GM23338 (cell line): ENCODE measurements at regions not wholly inside any gene's neighbourhood (a gene's known extent, or its start where the extent isn't known, plus 50 kb on each side); places are given as distances from the start of the nearest gene placed in this dataset.

Experiments used
- ATAC-seq: fragments of 200-7000 bp; cut with Tn5 transposase; 3 replicates; pipeline ENCODE4 v1.9.1; 2020
- DNase-seq: peaks from one replicate; pipeline ENCODE4 v3.0.0-alpha.2; 2015; ENCODE audit warnings: low spot score
- H2AFZ ChIP-seq: fragments of 200-600 bp; sonication (generic); 2 replicates; pipeline ENCODE4 v1.8.0; 2016; ENCODE audit warnings: antibody characterized with exemption, mild to moderate bottlenecking, moderate library complexity
- H3F3A ChIP-seq: fragments of 200-600 bp; sonication (generic); replicated peaks from 2 replicates; pipeline ENCODE4 v1.8.0; 2017; ENCODE audit warnings: antibody characterized with exemption, mixed run types, low read depth
- H3K27ac ChIP-seq: fragments of 200-600 bp; sonication (generic); 2 replicates; pipeline ENCODE4 v1.6.1; 2016; ENCODE audit warnings: low read depth
- H3K27me3 ChIP-seq: fragments of 200-600 bp; sonication (generic); 2 replicates; pipeline ENCODE4 v1.8.0; 2016; ENCODE audit warnings: mild to moderate bottlenecking, mixed run types, moderate library complexity; ENCODE audit not compliant: insufficient read depth
- H3K36me3 ChIP-seq: fragments of 200-600 bp; sonication (generic); 2 replicates; pipeline ENCODE4 v1.8.0; 2016; ENCODE audit warnings: mild to moderate bottlenecking; ENCODE audit not compliant: insufficient read depth
- H3K4me1 ChIP-seq: fragments of 200-600 bp; sonication (generic); 2 replicates; pipeline ENCODE4 v1.8.0; 2016; ENCODE audit warnings: mild to moderate bottlenecking, moderate library complexity; ENCODE audit not compliant: insufficient read depth
- H3K4me2 ChIP-seq: fragments of 200-600 bp; sonication (generic); 2 replicates; pipeline ENCODE4 v1.7.1; 2017; ENCODE audit warnings: mixed run types
- H3K4me3 ChIP-seq: fragments of 200-600 bp; sonication (generic); 2 replicates; pipeline ENCODE4 v1.6.1; 2016; ENCODE audit warnings: mixed run types
- H3K79me2 ChIP-seq: fragments of 200-600 bp; sonication (generic); replicated peaks from 2 replicates; pipeline ENCODE4 v1.8.0; 2017; ENCODE audit warnings: mild to moderate bottlenecking; ENCODE audit not compliant: insufficient read depth
- H3K9me2 ChIP-seq: fragments of 200-600 bp; sonication (generic); 2 replicates; pipeline ENCODE4 v1.8.0; 2017; ENCODE audit not compliant: insufficient read depth
- H4K20me1 ChIP-seq: fragments of 200-600 bp; sonication (generic); replicated peaks from 2 replicates; pipeline ENCODE4 v1.8.0; 2017; ENCODE audit warnings: mild to moderate bottlenecking; ENCODE audit not compliant: insufficient read depth
- H3K27ac Mint-ChIP-seq: 2 replicates; pipeline ENCODE4 v1.8.0; 2020; ENCODE audit warnings: inconsistent platforms, mild to moderate bottlenecking, moderate library complexity, mixed read lengths
- H3K27me3 Mint-ChIP-seq: 3 replicates; pipeline ENCODE4 v1.8.0; 2022; ENCODE audit warnings: low read depth, mild to moderate bottlenecking, moderate library complexity, mixed read lengths, inconsistent platforms; ENCODE audit not compliant: insufficient read depth, poor library complexity
- H3K36me3 Mint-ChIP-seq: 3 replicates; pipeline ENCODE4 v1.8.0; 2021; ENCODE audit warnings: low read depth, mild to moderate bottlenecking, inconsistent platforms, moderate library complexity, mixed read lengths
- H3K4me1 Mint-ChIP-seq: 3 replicates; pipeline ENCODE4 v1.8.0; 2020; ENCODE audit warnings: mild to moderate bottlenecking, inconsistent platforms, mixed read lengths
- H3K4me3 Mint-ChIP-seq: 3 replicates; pipeline ENCODE4 v1.8.0; 2021; ENCODE audit warnings: moderate library complexity, mild to moderate bottlenecking, inconsistent platforms, mixed read lengths
- H3K9me3 Mint-ChIP-seq: 3 replicates; pipeline ENCODE4 v1.8.0; 2020; ENCODE audit warnings: moderate library complexity, mild to moderate bottlenecking, inconsistent platforms, mixed read lengths
- CREB1 ChIP-seq: fragments of 250-450 bp; sonication (Bioruptor Pico); IDR thresholded peaks from 2 replicates; pipeline ENCODE4 v1.5.0; 2020; ENCODE audit warnings: low read depth, mild to moderate bottlenecking, moderate library complexity
- CTCF ChIP-seq, 2 experiments: fragments of 200-600 bp in 1 of 2; sonication (generic) in 1 of 2; conservative IDR thresholded peaks; 2 replicates each; pipeline versions ENCODE4 v1.5.1 to v1.6.1; 2016 to 2017; ENCODE audit warnings: antibody characterized with exemption in 2 of 2, low read depth in 2 of 2, mild to moderate bottlenecking in 2 of 2, moderate library complexity in 1 of 2
- ETS1 ChIP-seq: IDR thresholded peaks from 2 replicates; pipeline ENCODE4 v1.6.1; 2016; ENCODE audit warnings: antibody characterized with exemption
- EZH2 ChIP-seq: fragments of 200-600 bp; sonication (generic); IDR thresholded peaks from one replicate; pipeline ENCODE4 v1.8.0; 2017; ENCODE audit warnings: antibody characterized with exemption, mild to moderate bottlenecking, low read depth; ENCODE audit not compliant: unreplicated experiment
- EZH2phosphoT487 ChIP-seq: fragments of 200-600 bp; sonication (generic); IDR thresholded peaks from one replicate; pipeline ENCODE4 v1.8.1; 2018; ENCODE audit warnings: antibody characterized with exemption; ENCODE audit not compliant: unreplicated experiment
- JUNB ChIP-seq: IDR thresholded peaks from one replicate; pipeline ENCODE4 v1.6.1; 2016; ENCODE audit warnings: antibody characterized with exemption; ENCODE audit not compliant: unreplicated experiment
- NANOG ChIP-seq: IDR thresholded peaks from 2 replicates; pipeline ENCODE4 v1.6.1; 2016; ENCODE audit warnings: antibody characterized with exemption, borderline replicate concordance
- POLR2AphosphoS5 ChIP-seq: IDR thresholded peaks from 2 replicates; pipeline ENCODE4 v1.6.1; 2016; ENCODE audit warnings: antibody characterized with exemption, low read depth
- REST ChIP-seq: IDR thresholded peaks from one replicate; pipeline ENCODE4 v1.6.1; 2018; ENCODE audit warnings: antibody characterized with exemption; ENCODE audit not compliant: unreplicated experiment
- STAT1 ChIP-seq: IDR thresholded peaks from one replicate; pipeline ENCODE4 v1.6.1; 2016; ENCODE audit warnings: antibody characterized with exemption; ENCODE audit not compliant: unreplicated experiment
- ZNF114 ChIP-seq: fragments of 250-450 bp; sonication (Bioruptor Pico); IDR thresholded peaks from 2 replicates; pipeline ENCODE4 v1.5.0; 2020; ENCODE audit warnings: mild to moderate bottlenecking, moderate library complexity
- ZNF331 ChIP-seq: fragments of 250-450 bp; sonication (Bioruptor Pico); IDR thresholded peaks from 2 replicates; pipeline ENCODE4 v1.5.0; 2020; ENCODE audit warnings: low read depth, mild to moderate bottlenecking, moderate library complexity
- ZNF462 ChIP-seq: fragments of 250-450 bp; sonication (Bioruptor Pico); IDR thresholded peaks from 2 replicates; pipeline ENCODE4 v1.5.0; 2020; ENCODE audit warnings: mild to moderate bottlenecking, moderate library complexity

GRCh38 chr10:43931308-43931930, 282.7 kb upstream of the ZNF32 start:
- H3K9me3 Mint-ChIP-seq = peaks cover 9% of the 10 kb centered on the region; the same call in 2 of the 3 replicates
- H3K27me3 Mint-ChIP-seq = peaks cover 4% of the 10 kb centered on the region
- no peak for DNase-seq
- Histone ChIP-seq H3K9me2 (peaks cover 8% of the 10 kb centered on the region; the same call in 1 of the 2 replicates), H3K36me3 (no peaks in the 10 kb centered on the region), H3K4me3 (no peak overlapping the region), H3F3A (no peaks in the 10 kb centered on the region), H3K79me2 (no peaks in the 10 kb centered on the region), H3K4me2 (no peak overlapping the region), H3K27ac (no peak overlapping the region), H3K4me1 (peaks cover 10% of the 10 kb centered on the region), H2AFZ (no peak overlapping the region), H3K27me3 (no peaks in the 10 kb centered on the region), H4K20me1 (no peaks in the 10 kb centered on the region)
- H3K4me1 Mint-ChIP-seq = peaks cover 11% of the 10 kb centered on the region; the same call in 1 of the 3 replicates
- H3K27ac Mint-ChIP-seq = no peak overlapping the region
- TF ChIP-seq REST (no peak), CTCF (conservative IDR thresholded peaks at IDR 0.05; ENCODE audit: low read depth in 2 of 2) (no peak), ETS1 (no peak), STAT1 (no peak), CREB1 (CRISPR knock-in tag) (no peak), ZNF114 (CRISPR knock-in tag) (no peak), EZH2 (no peak), ZNF462 (no peak), JUNB (no peak), ZNF331 (CRISPR knock-in tag) (no peak), POLR2AphosphoS5 (no peak), NANOG (no peak), EZH2phosphoT487 (no peak)
- no peak overlapping the region for H3K4me3 Mint-ChIP-seq
- peaks cover 3% of the 10 kb centered on the region; the same call in 1 of the 3 replicates for H3K36me3 Mint-ChIP-seq
- ATAC-seq = no peak
